Common myeloid progenitor, CD34-positive (primary cell): ENCODE measurements at regions not wholly inside any gene's neighbourhood (a gene's known extent, or its start where the extent isn't known, plus 50 kb on each side); places are given as distances from the start of the nearest gene placed in this dataset.

ENCODE experiments used
- CTCF ChIA-PET: fragments of 350-600 bp; sonication (Branson Sonifier 250); formaldehyde crosslinking; loops from one replicate; lab custom pipeline; 2021; ENCODE audit warnings: antibody characterized with exemption; lab: Charles Lee
- POLR2A ChIA-PET: fragments of 350-600 bp; sonication (Branson Sonifier 250); formaldehyde crosslinking; loops from one replicate; lab custom pipeline; 2021; ENCODE audit warnings: antibody characterized with exemption; lab: Charles Lee
- DNase-seq, 3 donors: peaks; one replicate each; pipeline versions ENCODE4 v3.0.0 to v3.0.0-alpha.2; 2013
- H3K27ac ChIP-seq, 2 experiments: 1 replicate in 1 of 2; 2 replicates in 1 of 2; pipeline ENCODE4 v1.7.0; 2013; ENCODE audit warnings: inconsistent platforms in 2 of 2, low read length in 2 of 2, mild to moderate bottlenecking in 2 of 2, low read depth in 1 of 2, moderate library complexity in 1 of 2; ENCODE audit not compliant: severe bottlenecking in 2 of 2, insufficient read depth in 1 of 2, poor library complexity in 1 of 2
- H3K27me3 ChIP-seq, 5 experiments: replicated peaks in 2 of 5; 1 replicate in 3 of 5; 2 replicates in 2 of 5; pipeline versions ENCODE4 v1.6.1 to v1.7.0; 2013; ENCODE audit warnings: low read length in 4 of 5, mild to moderate bottlenecking in 2 of 5, moderate library complexity in 2 of 5, inconsistent platforms in 1 of 5; ENCODE audit not compliant: insufficient read depth in 5 of 5, control insufficient read depth in 4 of 5
- H3K36me3 ChIP-seq, 4 experiments: 1 replicate in 2 of 4; 2 replicates in 2 of 4; pipeline versions ENCODE4 v1.6.1 to v1.7.0; 2013; ENCODE audit warnings: low read length in 3 of 4, control low read depth in 1 of 4, mild to moderate bottlenecking in 1 of 4; ENCODE audit not compliant: control insufficient read depth in 4 of 4, insufficient read depth in 4 of 4
- H3K4me1 ChIP-seq, 4 experiments: 1 replicate in 3 of 4; 2 replicates in 1 of 4; pipeline versions ENCODE4 v1.6.1 to v1.7.1; 2013; ENCODE audit warnings: low read length in 3 of 4, mild to moderate bottlenecking in 3 of 4, control low read depth in 1 of 4, inconsistent platforms in 1 of 4, moderate library complexity in 1 of 4; ENCODE audit not compliant: control insufficient read depth in 4 of 4, insufficient read depth in 4 of 4; ENCODE audit errors: control extremely low read depth in 1 of 4
- H3K4me3 ChIP-seq, 7 experiments: 1 replicate in 4 of 7; 2 replicates in 3 of 7; pipeline versions ENCODE4 v1.5.1 to v1.7.0; 2013; ENCODE audit warnings: mild to moderate bottlenecking in 7 of 7, low read length in 6 of 7, moderate library complexity in 6 of 7, inconsistent platforms in 2 of 7, low read depth in 2 of 7, control low read depth in 1 of 7; ENCODE audit not compliant: insufficient read depth in 4 of 7, control insufficient read depth in 1 of 7; ENCODE audit errors: extremely low read depth in 1 of 7
- H3K9me3 ChIP-seq, 5 experiments: 1 replicate in 4 of 5; 2 replicates in 1 of 5; pipeline versions ENCODE4 v1.6.1 to v1.7.1; 2013; ENCODE audit warnings: low read length in 4 of 5, mild to moderate bottlenecking in 2 of 5, inconsistent platforms in 1 of 5, low read depth in 1 of 5, moderate library complexity in 1 of 5; ENCODE audit not compliant: control insufficient read depth in 4 of 5, insufficient read depth in 2 of 5; ENCODE audit errors: control extremely low read depth in 1 of 5
- WGBS: methylation state at CpG from one replicate; pipeline ENCODE4 v1.1.5; 2013; ENCODE audit not compliant: insufficient coverage; 5-methylcytosine and 5-hydroxymethylcytosine counted together

DNA sequence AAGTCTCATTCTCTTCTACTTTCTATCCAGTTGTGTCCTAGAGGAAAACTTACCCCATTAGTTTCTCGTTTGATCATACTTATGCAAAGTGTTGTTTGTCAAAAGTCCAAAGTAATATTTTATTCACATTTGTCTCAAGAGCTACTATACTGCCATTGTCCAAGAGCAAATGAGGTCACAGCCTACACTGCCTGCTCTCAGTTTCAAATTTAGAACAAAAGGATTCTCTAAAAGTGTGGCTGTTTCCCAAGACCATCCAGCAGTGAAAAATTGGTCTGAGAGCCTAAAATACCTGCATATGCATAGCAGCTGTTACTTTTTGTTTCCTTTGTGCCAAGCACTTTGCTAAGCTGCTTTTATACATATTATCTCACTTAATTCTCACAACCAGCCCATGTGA lies 439.5 kb upstream of the NFE2L3 start:
- Histone ChIP-seq H3K27ac (no peak overlapping the region), H3K36me3 (no peaks in the 10 kb centered on the region), H3K4me1 (no peaks in the 10 kb centered on the region), H3K4me3 (no peak overlapping the region), H3K9me3 (no peaks in the 10 kb centered on the region), H3K27me3 (no peaks in the 10 kb centered on the region)
- no CpG with 5 or more reads among the region's 1 CpG for WGBS
- CTCF ChIA-PET: no interaction called here
- DNase-seq: no peak
- POLR2A ChIA-PET: no interaction called here

DNA sequence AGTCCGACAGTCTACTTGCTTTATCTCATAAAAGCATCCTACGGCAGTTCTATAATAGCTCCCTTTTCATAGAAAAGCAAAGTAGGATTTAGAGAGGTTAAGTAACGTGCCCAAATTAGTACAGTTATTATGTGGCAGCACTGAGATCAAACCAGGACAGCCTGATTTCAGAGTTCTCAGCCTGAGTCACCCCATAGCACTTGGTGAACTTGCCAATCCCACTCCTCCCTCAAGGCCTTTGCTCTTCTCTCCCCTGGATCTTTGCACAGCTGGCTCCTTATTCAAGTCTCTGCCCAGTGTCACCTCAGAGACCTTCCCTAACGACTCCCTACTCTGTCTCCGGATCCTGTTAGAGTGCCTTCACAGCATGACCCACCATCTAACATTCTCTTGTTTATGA lies 438.0 kb upstream of the NFE2L3 start:
- no peak overlapping the region for H3K4me3 ChIP-seq
- no peak overlapping the region for H3K27ac ChIP-seq
- H3K27me3 ChIP-seq: no peaks in the 10 kb centered on the region
- ChIA-PET CTCF (interaction anchor here (1.4 kb wide), 1 partner anchor 10 kb away, joined by 3 read pairs; no protein-coding TSS in a partner anchor), POLR2A (no interaction called here)
- no peak for DNase-seq
- H3K9me3 ChIP-seq: no peaks in the 10 kb centered on the region
- no peaks in the 10 kb centered on the region for H3K4me1 ChIP-seq
- 87% methylated on average over 3 of the region's 5 CpGs for WGBS
- H3K36me3 ChIP-seq: no peaks in the 10 kb centered on the region

DNA sequence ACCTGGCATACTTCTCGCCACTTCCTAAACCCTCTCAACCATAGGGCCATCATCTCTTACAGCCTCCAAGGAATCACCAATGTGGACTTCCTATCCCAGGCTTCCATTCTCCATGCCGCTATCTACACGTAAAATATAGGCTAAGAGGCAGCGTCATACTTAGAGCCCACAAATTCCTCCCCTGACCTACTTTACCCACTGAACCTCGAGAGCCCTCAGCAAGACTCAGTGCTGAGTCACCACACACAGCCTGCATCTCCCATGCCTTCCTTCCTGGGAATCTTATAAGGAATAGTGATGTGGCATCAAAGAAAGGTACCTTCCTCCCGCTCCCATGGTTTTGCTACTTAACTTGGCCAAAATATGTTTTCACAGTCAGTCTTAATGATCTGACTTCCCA lies 435.6 kb upstream of the NFE2L3 start:
- H3K4me3 ChIP-seq: no peak overlapping the region
- POLR2A ChIA-PET: no interaction called here

DNA sequence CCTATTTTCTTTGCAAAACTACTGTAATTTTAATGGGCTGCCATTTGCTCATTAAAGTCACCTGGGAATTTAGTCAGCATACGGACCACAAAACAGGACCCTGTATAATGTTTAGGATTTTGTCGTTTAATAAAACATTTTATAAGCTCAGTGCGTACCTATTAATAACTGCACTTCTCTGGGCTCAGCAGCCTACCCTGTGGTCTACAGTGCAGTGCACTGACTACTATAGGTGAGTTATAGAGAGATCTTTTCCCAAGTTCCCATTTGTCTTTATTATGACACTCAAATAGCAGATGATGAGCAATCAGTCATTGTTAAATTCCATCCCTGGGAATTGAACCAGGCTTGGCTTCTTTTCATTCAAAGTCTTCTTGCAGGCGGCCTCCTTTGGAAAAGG lies 433.4 kb upstream of the NFE2L3 start:
- POLR2A ChIA-PET: no interaction called here
- H3K36me3 ChIP-seq: no peaks in the 10 kb centered on the region
- no peak for DNase-seq
- no peaks in the 10 kb centered on the region for H3K9me3 ChIP-seq
- H3K27me3 ChIP-seq: no peaks in the 10 kb centered on the region
- WGBS: 100% methylated on average over 2 of the region's 4 CpGs
- no peak overlapping the region for H3K4me3 ChIP-seq
- H3K27ac ChIP-seq: no peak overlapping the region
- no peaks in the 10 kb centered on the region for H3K4me1 ChIP-seq
- CTCF ChIA-PET: no interaction called here

More for the DNA sequence above, 435.6 kb upstream of the NFE2L3 start:
- no peak for DNase-seq
- Histone ChIP-seq H3K36me3 (no peaks in the 10 kb centered on the region), H3K27me3 (no peaks in the 10 kb centered on the region), H3K9me3 (no peaks in the 10 kb centered on the region), H3K4me1 (no peaks in the 10 kb centered on the region), H3K27ac (no peak overlapping the region)
- 83% methylated on average over 4 of the region's 6 CpGs for WGBS
- CTCF ChIA-PET: no interaction called here

DNA sequence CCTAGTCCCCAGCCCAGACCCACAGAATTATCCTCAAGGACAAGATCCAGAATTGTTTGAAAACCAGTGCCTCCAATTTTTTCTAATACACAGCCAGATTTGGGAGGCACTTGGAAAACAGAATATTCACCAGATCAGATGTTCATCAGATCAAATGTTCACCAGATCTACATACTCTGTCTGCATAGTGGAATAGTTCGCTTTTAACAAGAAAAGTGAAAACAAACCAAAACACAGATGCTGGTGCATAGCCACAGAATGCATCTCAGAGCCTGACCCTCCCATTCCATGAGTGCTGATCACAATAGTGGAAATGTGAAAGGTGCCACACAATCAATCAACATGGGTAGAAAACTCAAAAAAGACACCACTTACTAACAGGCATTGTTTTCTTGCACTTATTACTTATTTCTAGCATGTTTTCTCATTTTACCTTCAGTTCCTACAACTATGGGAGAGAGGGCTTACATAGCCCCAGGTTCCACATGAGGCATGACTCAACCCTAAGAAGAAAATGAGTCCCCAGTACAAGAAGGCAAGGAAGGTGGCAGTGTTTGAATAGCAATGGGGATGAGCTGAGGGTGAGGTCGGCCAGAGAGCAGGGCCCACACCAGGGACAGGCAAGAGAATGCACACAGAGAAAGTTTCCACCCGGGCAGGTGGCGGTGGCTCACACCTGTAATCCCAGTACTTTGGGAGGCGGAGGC lies 432.7 kb upstream of the NFE2L3 start:
- H3K36me3 ChIP-seq: no peaks in the 10 kb centered on the region
- no peak overlapping the region for H3K27ac ChIP-seq
- H3K27me3 ChIP-seq: no peaks in the 10 kb centered on the region
- H3K4me1 ChIP-seq: no peaks in the 10 kb centered on the region
- WGBS: 98% methylated on average over 4 of the region's 5 CpGs
- no peak overlapping the region for H3K4me3 ChIP-seq
- CTCF ChIA-PET: interaction anchor here (0.8 kb wide), 1 partner anchor 16 kb away, joined by 3 read pairs; no protein-coding TSS in a partner anchor
- no peaks in the 10 kb centered on the region for H3K9me3 ChIP-seq
- POLR2A ChIA-PET: no interaction called here
- no peak for DNase-seq

DNA sequence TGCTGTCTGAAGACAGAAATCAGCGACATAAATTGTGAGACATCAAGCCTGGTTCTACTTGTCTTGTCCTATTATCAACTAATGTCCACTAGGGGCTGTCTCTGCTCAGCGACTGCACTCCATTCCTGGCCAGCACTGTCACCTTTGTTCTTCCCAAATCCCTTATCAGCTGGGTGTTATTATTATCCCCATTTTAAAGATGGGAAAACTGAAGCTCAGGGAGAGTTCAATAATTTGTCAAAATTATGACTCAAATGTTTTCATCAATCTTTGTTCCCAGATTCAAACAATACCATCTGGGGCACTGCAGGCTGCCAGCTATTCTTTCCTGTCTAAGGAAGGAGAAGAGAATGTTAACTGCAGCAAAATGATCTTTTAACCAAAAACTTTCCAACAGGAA lies 431.6 kb upstream of the NFE2L3 start:
- Histone ChIP-seq H3K27me3 (peaks cover 0 to 2% (median 0%) of the 10 kb centered on the region in 5 experiments), H3K36me3 (no peaks in the 10 kb centered on the region), H3K27ac (no peak overlapping the region), H3K9me3 (no peaks in the 10 kb centered on the region), H3K4me1 (no peaks in the 10 kb centered on the region), H3K4me3 (no peak overlapping the region)
- WGBS: 58% methylated on average over 2 of the region's 2 CpGs
- ChIA-PET POLR2A (no interaction called here), CTCF (no interaction called here)
- DNase-seq: peak in 1 of 3 donors; percentile 1

DNA sequence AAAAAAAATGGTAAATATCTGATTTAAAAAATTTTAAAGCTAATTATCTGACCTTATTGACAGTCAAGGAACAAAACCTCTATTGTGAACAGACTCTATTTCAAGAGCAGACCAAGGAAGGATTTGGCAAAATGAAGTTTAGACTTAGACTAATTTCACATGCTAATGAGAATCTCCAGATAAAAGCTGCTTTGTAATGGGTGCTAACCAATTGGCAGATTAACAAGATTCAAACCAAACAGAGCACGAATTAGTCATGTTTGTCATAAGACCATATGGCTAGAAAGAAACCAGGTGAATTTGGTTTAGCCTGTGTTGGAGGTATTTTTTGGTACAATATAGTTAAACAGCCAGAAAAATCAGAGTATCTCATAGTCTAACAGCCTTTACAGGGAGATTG lies 429.1 kb upstream of the NFE2L3 start:
- Histone ChIP-seq H3K27ac (no peak overlapping the region), H3K27me3 (peaks cover 0 to 2% (median 0%) of the 10 kb centered on the region in 5 experiments), H3K4me3 (no peak overlapping the region), H3K36me3 (no peaks in the 10 kb centered on the region), H3K4me1 (no peaks in the 10 kb centered on the region), H3K9me3 (no peaks in the 10 kb centered on the region)
- no peak for DNase-seq
- WGBS: no CpG with 5 or more reads among the region's 1 CpG
- POLR2A ChIA-PET: no interaction called here
- CTCF ChIA-PET: interaction anchor here (1.1 kb wide), 2 partner anchors 9 kb away, joined by 3 to 4 read pairs; no protein-coding TSS in a partner anchor
